ENCODE measurements at regions not wholly inside any gene's neighbourhood (a gene's known extent, or its start where the extent isn't known, plus 50 kb on each side); places are given as distances from the start of the nearest gene placed in this dataset.

GRCh38 chr11:11129118-11129517 is 223.9 kb downstream of the CSNK2A3 start:
- 95 to 96% methylated on average over 1 of the region's 1 CpG for WGBS, 2 donors
- Histone ChIP-seq H3K27me3 (ENCODE audit: control insufficient read depth in 3 of 3, insufficient read depth in 3 of 3, low read length in 2 of 3) (no peaks in the 10 kb centered on the region), H3K4me3 (no peak overlapping the region), H3K36me3 (ENCODE audit: control insufficient read depth in 4 of 4, insufficient read depth in 4 of 4, low read length in 4 of 4) (no peaks in the 10 kb centered on the region), H3K9me3 (ENCODE audit: control insufficient read depth in 4 of 4, insufficient read depth in 3 of 4, low read length in 3 of 4) (peaks cover 0 to 2% (median 0%) of the 10 kb centered on the region in 4 donors), H3K4me1 (ENCODE audit: control insufficient read depth in 5 of 5, insufficient read depth in 5 of 5, low read length in 5 of 5) (no peaks in the 10 kb centered on the region), H3K9ac (ENCODE audit: insufficient read depth in 1 of 2, low read length in 2 of 2) (no peak overlapping the region), H3K27ac (ENCODE audit: low read depth in 1 of 2, low read length in 1 of 2) (no peak overlapping the region)
- TF ChIP-seq, protein P1, sequence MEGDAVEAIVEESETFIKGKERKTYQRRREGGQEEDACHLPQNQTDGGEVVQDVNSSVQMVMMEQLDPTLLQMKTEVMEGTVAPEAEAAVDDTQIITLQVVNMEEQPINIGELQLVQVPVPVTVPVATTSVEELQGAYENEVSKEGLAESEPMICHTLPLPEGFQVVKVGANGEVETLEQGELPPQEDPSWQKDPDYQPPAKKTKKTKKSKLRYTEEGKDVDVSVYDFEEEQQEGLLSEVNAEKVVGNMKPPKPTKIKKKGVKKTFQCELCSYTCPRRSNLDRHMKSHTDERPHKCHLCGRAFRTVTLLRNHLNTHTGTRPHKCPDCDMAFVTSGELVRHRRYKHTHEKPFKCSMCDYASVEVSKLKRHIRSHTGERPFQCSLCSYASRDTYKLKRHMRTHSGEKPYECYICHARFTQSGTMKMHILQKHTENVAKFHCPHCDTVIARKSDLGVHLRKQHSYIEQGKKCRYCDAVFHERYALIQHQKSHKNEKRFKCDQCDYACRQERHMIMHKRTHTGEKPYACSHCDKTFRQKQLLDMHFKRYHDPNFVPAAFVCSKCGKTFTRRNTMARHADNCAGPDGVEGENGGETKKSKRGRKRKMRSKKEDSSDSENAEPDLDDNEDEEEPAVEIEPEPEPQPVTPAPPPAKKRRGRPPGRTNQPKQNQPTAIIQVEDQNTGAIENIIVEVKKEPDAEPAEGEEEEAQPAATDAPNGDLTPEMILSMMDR (IDR thresholded peaks at IDR 0.05; ENCODE audit: control extremely low read depth, extremely low read depth), result no peak
- DNase-seq (no peak), ATAC-seq (ENCODE audit: insufficient read depth, low FRiP score) (no peak)

DNA sequence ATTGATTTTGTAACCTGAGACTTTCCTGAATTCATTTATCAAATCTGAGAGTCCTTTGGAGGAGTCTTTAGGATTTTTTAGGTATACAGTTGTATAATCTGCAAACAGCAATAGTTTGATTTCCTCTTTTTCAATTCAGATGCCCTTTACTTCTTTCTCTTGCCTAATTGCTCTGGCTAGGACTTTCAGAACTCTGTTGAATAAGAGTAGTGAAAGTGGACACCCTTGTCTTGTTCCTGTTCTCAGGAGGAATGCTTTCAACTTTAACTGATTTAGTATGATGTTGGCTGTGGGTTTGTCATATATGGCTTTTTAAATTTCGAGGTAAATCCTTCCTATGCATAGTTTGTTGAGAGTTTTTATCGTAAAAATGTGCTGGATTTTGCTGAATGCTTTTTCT is 227.4 kb downstream of the CSNK2A3 start:
- 87 to 88% methylated on average over 2 of the region's 2 CpGs for WGBS, 2 donors
- H3K27me3 ChIP-seq (ENCODE audit: control insufficient read depth in 3 of 3, insufficient read depth in 3 of 3, low read length in 2 of 3), result no peaks in the 10 kb centered on the region
- no peak overlapping the region for H3K27ac ChIP-seq (ENCODE audit: low read depth in 1 of 2, low read length in 1 of 2)
- TF ChIP-seq, protein P1 (IDR thresholded peaks at IDR 0.05; ENCODE audit: control extremely low read depth, extremely low read depth), result no peak
- no peaks in the 10 kb centered on the region for H3K4me1 ChIP-seq (ENCODE audit: control insufficient read depth in 5 of 5, insufficient read depth in 5 of 5, low read length in 5 of 5)
- H3K4me3 ChIP-seq, result no peak overlapping the region
- H3K36me3 ChIP-seq (ENCODE audit: control insufficient read depth in 4 of 4, insufficient read depth in 4 of 4, low read length in 4 of 4), result no peaks in the 10 kb centered on the region
- DNase-seq (no peak), ATAC-seq (ENCODE audit: insufficient read depth, low FRiP score) (no peak)
- H3K9me3 ChIP-seq (ENCODE audit: control insufficient read depth in 4 of 4, insufficient read depth in 3 of 4, low read length in 3 of 4), result peaks cover 0 to 2% (median 0%) of the 10 kb centered on the region in 4 donors
- no peak overlapping the region for H3K9ac ChIP-seq (ENCODE audit: insufficient read depth in 1 of 2, low read length in 2 of 2)

GRCh38 chr11:11122749-11123148 is 230.3 kb downstream of the CSNK2A3 start:
- Histone ChIP-seq H3K9ac (ENCODE audit: insufficient read depth in 1 of 2, low read length in 2 of 2) (no peak overlapping the region), H3K9me3 (ENCODE audit: control insufficient read depth in 4 of 4, insufficient read depth in 3 of 4, low read length in 3 of 4) (peaks cover 0 to 1% (median 0%) of the 10 kb centered on the region in 4 donors), H3K27me3 (ENCODE audit: control insufficient read depth in 3 of 3, insufficient read depth in 3 of 3, low read length in 2 of 3) (no peaks in the 10 kb centered on the region), H3K36me3 (ENCODE audit: control insufficient read depth in 4 of 4, insufficient read depth in 4 of 4, low read length in 4 of 4) (no peaks in the 10 kb centered on the region), H3K27ac (ENCODE audit: low read depth in 1 of 2, low read length in 1 of 2) (no peak overlapping the region), H3K4me1 (ENCODE audit: control insufficient read depth in 5 of 5, insufficient read depth in 5 of 5, low read length in 5 of 5) (no peaks in the 10 kb centered on the region), H3K4me3 (no peak overlapping the region)
- DNase-seq, result no peak
- TF ChIP-seq, protein P1 (IDR thresholded peaks at IDR 0.05; ENCODE audit: control extremely low read depth, extremely low read depth), result no peak
- ATAC-seq (ENCODE audit: insufficient read depth, low FRiP score), result no peak
- WGBS, 2 donors, result 85 to 97% methylated on average over 1 of the region's 1 CpG

- H3K27ac ChIP-seq (ENCODE audit: low read depth in 1 of 2, low read length in 1 of 2), result no peak overlapping the region
- H3K36me3 ChIP-seq (ENCODE audit: control insufficient read depth in 4 of 4, insufficient read depth in 4 of 4, low read length in 4 of 4), result no peaks in the 10 kb centered on the region
- DNase-seq (no peak), ATAC-seq (ENCODE audit: insufficient read depth, low FRiP score) (no peak)
- H3K4me3 ChIP-seq, result no peak overlapping the region
- H3K27me3 ChIP-seq (ENCODE audit: control insufficient read depth in 3 of 3, insufficient read depth in 3 of 3, low read length in 2 of 3), result no peaks in the 10 kb centered on the region
- 92 to 99% methylated on average over 1 of the region's 1 CpG for WGBS, 2 donors
- H3K9me3 ChIP-seq (ENCODE audit: control insufficient read depth in 4 of 4, insufficient read depth in 3 of 4, low read length in 3 of 4), result peaks cover 0 to 1% (median 0%) of the 10 kb centered on the region in 4 donors
- no peak overlapping the region for H3K9ac ChIP-seq (ENCODE audit: insufficient read depth in 1 of 2, low read length in 2 of 2)
- TF ChIP-seq, protein P1 (IDR thresholded peaks at IDR 0.05; ENCODE audit: control extremely low read depth, extremely low read depth), result no peak
- H3K4me1 ChIP-seq (ENCODE audit: control insufficient read depth in 5 of 5, insufficient read depth in 5 of 5, low read length in 5 of 5), result no peaks in the 10 kb centered on the region
Observed at GRCh38 chr11:11119917-11120316, 233.1 kb downstream of the CSNK2A3 start.

Data from lung (tissue), 11 donors.